ENCODE measurements at regions not wholly inside any gene's neighbourhood (a gene's known extent, or its start where the extent isn't known, plus 50 kb on each side); places are given as distances from the start of the nearest gene placed in this dataset.

DNA sequence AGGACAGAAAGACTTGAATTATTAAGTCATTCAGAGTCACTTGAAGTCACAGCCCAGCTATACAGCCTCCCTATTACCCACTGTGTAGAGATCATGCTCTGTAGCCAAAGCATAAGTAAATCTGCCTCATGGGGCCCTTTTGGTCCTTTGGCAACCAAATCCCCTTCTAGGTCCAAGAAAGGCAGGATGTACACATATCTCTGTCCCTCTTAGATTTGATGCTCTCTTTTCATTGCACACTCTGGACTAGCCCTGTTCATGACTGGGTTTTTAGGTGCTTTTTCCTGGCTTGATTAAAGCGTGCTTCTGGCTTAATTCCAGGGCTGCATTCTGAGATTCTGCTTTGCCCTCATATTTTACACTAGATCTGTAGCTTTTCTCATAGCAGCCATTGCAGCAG, 296.8 kb downstream of the TENT5A start:
- Mint-ChIP-seq H3K27ac (no peak overlapping the region), H3K27me3 (no peaks in the 10 kb centered on the region), H3K4me3 (no peak overlapping the region), H3K36me3 (ENCODE audit: low read depth) (no peaks in the 10 kb centered on the region), H3K9me3 (no peaks in the 10 kb centered on the region), H3K4me1 (no peaks in the 10 kb centered on the region)
- POLR2A ChIA-PET, result no interaction called here
- DNase-seq, result no peak
- CTCF ChIA-PET, result no interaction called here

DNA sequence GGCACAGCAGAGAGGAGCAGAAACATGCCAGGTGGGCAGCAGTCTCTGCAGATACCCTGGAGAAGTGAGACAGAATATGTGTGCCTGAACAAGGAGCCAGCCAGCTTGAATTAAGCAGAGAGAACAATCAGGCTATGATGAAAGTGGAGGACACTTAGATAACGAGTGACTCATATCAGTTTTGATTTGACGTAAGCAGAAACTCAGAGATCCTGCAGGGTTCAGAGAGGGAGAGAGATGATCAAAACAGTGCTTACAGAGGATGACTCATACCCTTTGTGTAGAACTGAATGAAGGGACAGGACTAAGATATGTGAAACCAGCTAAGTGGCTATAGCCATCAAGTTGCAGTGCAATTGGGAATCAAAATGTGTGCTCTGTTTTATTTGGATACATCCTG, 300.7 kb downstream of the TENT5A start:
- no peaks in the 10 kb centered on the region for H3K9me3 Mint-ChIP-seq
- H3K4me3 Mint-ChIP-seq, result no peak overlapping the region
- H3K36me3 Mint-ChIP-seq (ENCODE audit: low read depth), result no peaks in the 10 kb centered on the region
- no peaks in the 10 kb centered on the region for H3K4me1 Mint-ChIP-seq
- no peaks in the 10 kb centered on the region for H3K27me3 Mint-ChIP-seq
- no peak for DNase-seq
- ChIA-PET POLR2A (no interaction called here), CTCF (no interaction called here)
- no peak overlapping the region for H3K27ac Mint-ChIP-seq

DNA sequence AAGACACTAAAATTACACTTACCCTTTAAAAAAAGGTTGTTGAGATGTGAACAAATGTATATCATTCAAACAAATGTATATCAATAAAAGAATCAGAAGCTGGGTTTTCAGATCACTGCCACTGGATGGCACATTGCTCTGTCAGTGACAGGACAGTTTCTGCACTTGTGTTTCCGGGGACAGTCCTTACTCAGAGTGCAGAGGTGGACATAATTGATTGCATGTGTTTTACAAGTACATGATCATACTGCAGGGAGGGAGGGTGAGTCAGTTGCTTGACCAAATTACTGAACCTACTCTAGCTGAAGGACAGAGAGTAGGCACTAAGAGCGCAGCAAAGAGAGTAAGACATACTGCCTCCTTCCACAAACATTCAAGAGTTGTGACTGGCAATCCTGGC, 302.3 kb downstream of the TENT5A start:
- no peak overlapping the region for H3K27ac Mint-ChIP-seq
- no peaks in the 10 kb centered on the region for H3K36me3 Mint-ChIP-seq (ENCODE audit: low read depth)
- no peak overlapping the region for H3K4me3 Mint-ChIP-seq
- no peaks in the 10 kb centered on the region for H3K4me1 Mint-ChIP-seq
- no peak for DNase-seq
- no peaks in the 10 kb centered on the region for H3K27me3 Mint-ChIP-seq
- CTCF ChIA-PET, result no interaction called here
- no peaks in the 10 kb centered on the region for H3K9me3 Mint-ChIP-seq
- POLR2A ChIA-PET, result no interaction called here

GRCh38 chr6:81446509-81446908, 306.0 kb downstream of the TENT5A start:
- Mint-ChIP-seq H3K9me3 (no peaks in the 10 kb centered on the region), H3K27ac (no peak overlapping the region), H3K4me1 (no peaks in the 10 kb centered on the region), H3K4me3 (no peak overlapping the region), H3K36me3 (ENCODE audit: low read depth) (no peaks in the 10 kb centered on the region), H3K27me3 (no peaks in the 10 kb centered on the region)
- CTCF ChIA-PET, result no interaction called here
- DNase-seq, result no peak
- POLR2A ChIA-PET, result no interaction called here

- DNase-seq, result no peak
- Mint-ChIP-seq H3K9me3 (peaks cover 9% of the 10 kb centered on the region), H3K27me3 (no peaks in the 10 kb centered on the region), H3K27ac (no peak overlapping the region), H3K4me3 (no peak overlapping the region), H3K36me3 (ENCODE audit: low read depth) (no peaks in the 10 kb centered on the region), H3K4me1 (no peaks in the 10 kb centered on the region)
- ChIA-PET POLR2A (no interaction called here), CTCF (no interaction called here)
Measured at GRCh38 chr6:81439417-81439816, 313.1 kb downstream of the TENT5A start.

DNA sequence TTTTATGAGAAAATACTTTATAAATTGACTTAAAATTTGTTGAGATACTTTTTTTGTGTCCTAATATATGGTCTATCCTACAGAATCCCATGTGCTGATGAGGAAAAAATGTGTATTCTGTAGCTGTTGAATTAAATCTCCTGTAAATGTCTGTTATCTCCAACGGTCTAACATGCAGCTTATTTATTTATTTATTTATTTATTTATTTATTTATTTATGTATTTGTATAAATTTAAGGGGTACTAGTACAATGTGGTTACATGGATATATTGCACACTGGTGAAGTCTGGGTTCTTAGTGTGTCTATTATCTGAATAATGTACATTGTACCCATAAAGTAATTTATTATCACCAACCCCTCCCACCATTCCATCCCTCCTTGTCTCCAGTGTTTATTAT, 315.5 kb downstream of the TENT5A start:
- H3K9me3 Mint-ChIP-seq, result peaks cover 9% of the 10 kb centered on the region
- H3K4me3 Mint-ChIP-seq, result no peak overlapping the region
- no peaks in the 10 kb centered on the region for H3K27me3 Mint-ChIP-seq
- no peaks in the 10 kb centered on the region for H3K36me3 Mint-ChIP-seq (ENCODE audit: low read depth)
- no peaks in the 10 kb centered on the region for H3K4me1 Mint-ChIP-seq
- DNase-seq, result no peak
- ChIA-PET CTCF (no interaction called here), POLR2A (no interaction called here)
- H3K27ac Mint-ChIP-seq, result no peak overlapping the region

- CTCF ChIA-PET, result no interaction called here
- Mint-ChIP-seq H3K27ac (no peak overlapping the region), H3K36me3 (ENCODE audit: low read depth) (no peaks in the 10 kb centered on the region), H3K4me3 (no peak overlapping the region), H3K4me1 (no peaks in the 10 kb centered on the region), H3K27me3 (no peaks in the 10 kb centered on the region), H3K9me3 (no peaks in the 10 kb centered on the region)
- no peak for DNase-seq
- POLR2A ChIA-PET, result no interaction called here
Measured at GRCh38 chr6:81413306-81413705, 339.2 kb downstream of the TENT5A start.

DNA sequence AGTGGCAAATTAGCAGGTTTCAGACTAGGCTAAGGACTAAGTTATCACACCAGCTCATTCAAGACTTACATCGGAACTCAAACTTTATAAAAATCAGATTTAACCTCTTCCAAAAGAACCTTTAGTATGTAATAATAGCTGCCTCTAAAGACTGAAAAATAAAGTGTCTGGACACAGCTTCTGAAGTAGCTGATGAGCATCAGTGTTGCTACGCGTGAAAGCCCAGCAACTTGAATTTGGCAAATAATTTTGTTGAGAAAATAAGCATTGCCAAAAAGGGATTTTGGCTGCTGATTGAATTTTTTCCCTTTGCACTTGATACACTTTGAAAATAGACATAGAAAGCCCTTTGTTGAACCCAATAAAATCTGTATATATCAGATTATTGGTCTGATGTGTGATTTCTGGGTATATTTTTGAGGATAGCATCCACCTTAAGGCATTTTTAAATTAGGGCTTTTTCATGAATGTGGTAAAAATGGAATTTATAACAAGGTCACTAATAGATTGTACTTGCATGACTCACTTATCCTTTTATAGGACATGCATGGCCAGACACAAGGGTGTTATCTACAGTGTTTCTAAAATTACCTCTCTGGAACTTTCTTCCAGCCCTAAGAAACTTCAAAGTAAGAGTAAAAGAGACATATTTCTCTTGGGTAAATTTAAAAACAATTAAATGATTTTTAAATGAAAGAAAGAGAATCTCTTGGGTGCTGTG, 350.4 kb downstream of the TENT5A start:
- Mint-ChIP-seq H3K9me3 (peaks cover 2% of the 10 kb centered on the region), H3K36me3 (ENCODE audit: low read depth) (no peaks in the 10 kb centered on the region), H3K4me1 (no peaks in the 10 kb centered on the region), H3K4me3 (no peak overlapping the region), H3K27me3 (no peaks in the 10 kb centered on the region), H3K27ac (no peak overlapping the region)
- ChIA-PET CTCF (no interaction called here), POLR2A (no interaction called here)
- no peak for DNase-seq

DNA sequence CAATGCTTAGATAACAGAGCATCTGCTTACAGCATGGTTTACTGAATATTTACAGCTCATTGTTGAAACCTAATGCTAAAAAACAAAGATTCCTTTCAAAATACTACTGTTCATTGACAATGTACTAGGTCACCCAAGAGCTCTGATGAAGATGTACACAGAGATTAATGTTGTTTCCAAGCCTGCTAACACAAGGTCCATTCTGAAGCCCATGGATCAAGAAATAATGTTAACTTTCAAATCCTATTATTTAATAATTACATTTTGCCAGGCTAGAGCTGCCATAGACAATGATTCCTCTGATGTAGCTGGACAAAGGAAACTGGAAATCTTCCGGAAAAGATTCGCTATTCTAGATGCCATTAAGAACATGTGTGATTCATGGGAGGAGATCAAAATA, 355.6 kb downstream of the TENT5A start:
- Mint-ChIP-seq H3K27me3 (no peaks in the 10 kb centered on the region), H3K27ac (no peak overlapping the region), H3K4me3 (no peak overlapping the region), H3K36me3 (ENCODE audit: low read depth) (no peaks in the 10 kb centered on the region), H3K4me1 (no peaks in the 10 kb centered on the region), H3K9me3 (peaks cover 3% of the 10 kb centered on the region)
- ChIA-PET CTCF (no interaction called here), POLR2A (no interaction called here)
- no peak for DNase-seq

DNA sequence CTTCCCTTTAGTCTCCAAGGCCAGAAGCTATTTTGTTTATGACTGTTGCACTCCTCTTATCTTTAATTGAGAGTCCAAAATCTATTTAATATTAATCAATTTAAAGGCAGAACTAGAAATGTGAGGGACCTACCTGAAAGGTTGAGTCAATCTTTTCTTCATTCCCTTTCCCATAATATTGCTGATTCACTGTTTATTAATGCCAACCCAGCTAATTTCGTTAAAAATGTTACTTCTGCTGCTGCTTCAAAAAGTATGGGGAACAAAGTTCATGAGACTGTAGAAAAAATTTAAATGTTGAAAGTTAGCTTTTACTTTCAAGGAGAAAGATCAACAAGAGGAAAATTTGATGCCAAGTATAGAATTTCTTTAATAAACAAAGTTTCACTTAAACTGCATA, 365.3 kb downstream of the TENT5A start:
- no peak for DNase-seq
- ChIA-PET POLR2A (no interaction called here), CTCF (no interaction called here)
- Mint-ChIP-seq H3K9me3 (peaks cover 10% of the 10 kb centered on the region), H3K4me1 (no peaks in the 10 kb centered on the region), H3K27me3 (no peaks in the 10 kb centered on the region), H3K27ac (no peak overlapping the region), H3K4me3 (no peak overlapping the region), H3K36me3 (ENCODE audit: low read depth) (no peaks in the 10 kb centered on the region)

GRCh38 chr6:81384921-81385320, 367.6 kb downstream of the TENT5A start:
- Mint-ChIP-seq H3K4me1 (no peaks in the 10 kb centered on the region), H3K27ac (no peak overlapping the region), H3K27me3 (no peaks in the 10 kb centered on the region), H3K36me3 (ENCODE audit: low read depth) (no peaks in the 10 kb centered on the region), H3K4me3 (no peak overlapping the region), H3K9me3 (peaks cover 2% of the 10 kb centered on the region)
- ChIA-PET CTCF (no interaction called here), POLR2A (no interaction called here)
- DNase-seq, result no peak

DNA sequence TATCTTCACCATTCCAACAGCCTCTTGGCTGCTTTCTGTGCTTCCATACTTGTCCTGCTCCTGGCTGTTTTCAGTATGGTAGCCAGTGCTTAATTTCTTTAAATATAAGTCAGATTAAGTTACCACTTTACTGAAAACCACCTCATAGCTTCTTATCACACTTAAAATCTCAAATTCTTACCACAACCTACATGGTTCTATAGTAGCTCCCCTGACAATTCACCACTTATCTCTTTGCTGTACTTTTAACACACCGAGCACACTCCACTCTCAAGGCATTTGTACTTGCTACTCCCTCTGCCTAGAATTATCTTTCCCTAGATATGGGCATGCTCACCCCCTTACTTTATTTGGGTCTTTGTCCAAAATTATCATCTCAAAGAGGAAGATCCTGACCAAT, 369.0 kb downstream of the TENT5A start:
- H3K9me3 Mint-ChIP-seq, result peaks cover under 1% of the 10 kb centered on the region
- DNase-seq, result no peak
- CTCF ChIA-PET, result no interaction called here

GRCh38 chr6:81382852-81383251, 369.6 kb downstream of the TENT5A start:
- H3K9me3 Mint-ChIP-seq, result no peaks in the 10 kb centered on the region
- no peak for DNase-seq
- H3K27ac Mint-ChIP-seq, result no peak overlapping the region
- no peaks in the 10 kb centered on the region for H3K36me3 Mint-ChIP-seq (ENCODE audit: low read depth)
- H3K4me1 Mint-ChIP-seq, result no peaks in the 10 kb centered on the region
- H3K4me3 Mint-ChIP-seq, result no peak overlapping the region
- ChIA-PET CTCF (no interaction called here), POLR2A (no interaction called here)
- no peaks in the 10 kb centered on the region for H3K27me3 Mint-ChIP-seq

More for the DNA sequence above, 369.0 kb downstream of the TENT5A start:
- H3K27me3 Mint-ChIP-seq, result no peaks in the 10 kb centered on the region
- H3K27ac Mint-ChIP-seq, result no peak overlapping the region
- no peaks in the 10 kb centered on the region for H3K36me3 Mint-ChIP-seq (ENCODE audit: low read depth)
- no peak overlapping the region for H3K4me3 Mint-ChIP-seq
- POLR2A ChIA-PET, result no interaction called here
- no peaks in the 10 kb centered on the region for H3K4me1 Mint-ChIP-seq

DNA sequence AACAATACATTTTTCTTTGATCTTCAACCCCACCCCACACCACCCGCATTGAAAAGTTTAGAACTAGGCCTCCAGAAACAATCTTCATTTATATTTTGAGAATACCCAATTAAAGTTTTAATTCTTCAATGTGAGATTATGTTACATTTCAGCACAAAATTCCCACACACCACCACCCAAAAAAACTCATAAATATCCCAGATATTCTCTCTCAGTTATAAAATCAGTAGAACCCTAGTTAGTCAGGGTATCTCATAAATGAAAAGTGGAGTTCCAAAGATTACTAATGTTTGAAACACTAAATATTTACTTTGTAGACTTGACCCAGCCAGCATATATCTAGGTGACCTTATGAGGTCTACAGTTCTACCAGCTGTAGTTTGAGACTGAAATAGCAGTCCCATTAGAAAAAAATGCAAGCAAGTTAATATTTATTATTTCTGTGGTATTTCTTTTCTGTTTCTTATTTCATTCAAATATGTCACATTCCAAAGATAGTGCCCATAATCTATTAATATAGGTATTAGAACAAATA, 371.0 kb downstream of the TENT5A start:
- no peaks in the 10 kb centered on the region for H3K27me3 Mint-ChIP-seq
- ChIA-PET POLR2A (no interaction called here), CTCF (no interaction called here)
- no peak overlapping the region for H3K4me3 Mint-ChIP-seq
- no peaks in the 10 kb centered on the region for H3K9me3 Mint-ChIP-seq
- H3K27ac Mint-ChIP-seq, result no peak overlapping the region
- no peak for DNase-seq
- H3K36me3 Mint-ChIP-seq (ENCODE audit: low read depth), result no peaks in the 10 kb centered on the region
- H3K4me1 Mint-ChIP-seq, result no peaks in the 10 kb centered on the region

All from activated CD4-positive, alpha-beta memory T cell treated with anti-CD3 and anti-CD28 coated beads, Interleukin-2, amount 10 ng/mL, durations not matched to agents 7 days and 5 days (primary cell).